HCT116 (cell line): ENCODE measurements at regions not wholly inside any gene's neighbourhood (a gene's known extent, or its start where the extent isn't known, plus 50 kb on each side); places are given as distances from the start of the nearest gene placed in this dataset.

Experiments
- CEBPB ChIP-seq: IDR thresholded peaks from 2 replicates; pipeline ENCODE4 v1.6.1; 2012; ENCODE audit warnings: low read depth
- EGR1 ChIP-seq: IDR thresholded peaks from 2 replicates; pipeline ENCODE4 v1.6.1; 2012; ENCODE audit warnings: low read depth
- EZH2 ChIP-seq: fragments of 200-600 bp; sonication (generic); IDR thresholded peaks from 2 replicates; pipeline ENCODE4 v1.6.1; 2017; ENCODE audit warnings: antibody characterized with exemption, mixed run types
- RAD21 ChIP-seq: IDR thresholded peaks from 2 replicates; pipeline ENCODE4 v1.6.1; 2012; ENCODE audit warnings: low read depth, mild to moderate bottlenecking
- SP1 ChIP-seq: IDR thresholded peaks from 2 replicates; pipeline ENCODE4 v1.6.1; 2012; ENCODE audit warnings: low read depth
- ZFX ChIP-seq: fragments of 450-650 bp; IDR thresholded peaks from 2 replicates; pipeline ENCODE4 v1.6.1; 2017
- TF ChIP-seq, protein P1 (sequence below), 3 experiments: fragments of 200-600 bp in 1 of 3; sonication (generic) in 1 of 3; IDR thresholded peaks in 2 of 3; conservative IDR thresholded peaks in 1 of 3; 2 replicates each; pipeline ENCODE4 v1.5.1; 2012 to 2017; ENCODE audit warnings: low read depth in 2 of 3, low read length in 2 of 3, antibody characterized with exemption in 1 of 3, borderline replicate concordance in 1 of 3, control low read depth in 1 of 3, mild to moderate bottlenecking in 1 of 3, mixed read lengths in 1 of 3, mixed run types in 1 of 3, moderate library complexity in 1 of 3; ENCODE audit not compliant: insufficient read depth in 1 of 3
- TF ChIP-seq, protein P2 (sequence below): IDR thresholded peaks from 2 replicates; pipeline ENCODE4 v1.6.1; 2012; ENCODE audit warnings: low read depth
- TF ChIP-seq, protein P3 (sequence below): IDR thresholded peaks from 2 replicates; pipeline ENCODE4 v1.6.1; 2012

GRCh38 chr5:125315306-125315705 is 568.9 kb upstream of the ZNF608 start:
- TF ChIP-seq RAD21: no peak
- TF ChIP-seq, protein P1, sequence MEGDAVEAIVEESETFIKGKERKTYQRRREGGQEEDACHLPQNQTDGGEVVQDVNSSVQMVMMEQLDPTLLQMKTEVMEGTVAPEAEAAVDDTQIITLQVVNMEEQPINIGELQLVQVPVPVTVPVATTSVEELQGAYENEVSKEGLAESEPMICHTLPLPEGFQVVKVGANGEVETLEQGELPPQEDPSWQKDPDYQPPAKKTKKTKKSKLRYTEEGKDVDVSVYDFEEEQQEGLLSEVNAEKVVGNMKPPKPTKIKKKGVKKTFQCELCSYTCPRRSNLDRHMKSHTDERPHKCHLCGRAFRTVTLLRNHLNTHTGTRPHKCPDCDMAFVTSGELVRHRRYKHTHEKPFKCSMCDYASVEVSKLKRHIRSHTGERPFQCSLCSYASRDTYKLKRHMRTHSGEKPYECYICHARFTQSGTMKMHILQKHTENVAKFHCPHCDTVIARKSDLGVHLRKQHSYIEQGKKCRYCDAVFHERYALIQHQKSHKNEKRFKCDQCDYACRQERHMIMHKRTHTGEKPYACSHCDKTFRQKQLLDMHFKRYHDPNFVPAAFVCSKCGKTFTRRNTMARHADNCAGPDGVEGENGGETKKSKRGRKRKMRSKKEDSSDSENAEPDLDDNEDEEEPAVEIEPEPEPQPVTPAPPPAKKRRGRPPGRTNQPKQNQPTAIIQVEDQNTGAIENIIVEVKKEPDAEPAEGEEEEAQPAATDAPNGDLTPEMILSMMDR (IDR thresholded peaks at IDR 0.05 in 2 of 3, conservative IDR thresholded peaks at IDR 0.05 in 1 of 3; ENCODE audit: borderline replicate concordance in 1 of 3, insufficient read depth in 1 of 3, low read depth in 2 of 3, low read length in 2 of 3): no peak
- TF ChIP-seq EGR1: no peak
- no peak for TF ChIP-seq SP1
- TF ChIP-seq, protein P2, sequence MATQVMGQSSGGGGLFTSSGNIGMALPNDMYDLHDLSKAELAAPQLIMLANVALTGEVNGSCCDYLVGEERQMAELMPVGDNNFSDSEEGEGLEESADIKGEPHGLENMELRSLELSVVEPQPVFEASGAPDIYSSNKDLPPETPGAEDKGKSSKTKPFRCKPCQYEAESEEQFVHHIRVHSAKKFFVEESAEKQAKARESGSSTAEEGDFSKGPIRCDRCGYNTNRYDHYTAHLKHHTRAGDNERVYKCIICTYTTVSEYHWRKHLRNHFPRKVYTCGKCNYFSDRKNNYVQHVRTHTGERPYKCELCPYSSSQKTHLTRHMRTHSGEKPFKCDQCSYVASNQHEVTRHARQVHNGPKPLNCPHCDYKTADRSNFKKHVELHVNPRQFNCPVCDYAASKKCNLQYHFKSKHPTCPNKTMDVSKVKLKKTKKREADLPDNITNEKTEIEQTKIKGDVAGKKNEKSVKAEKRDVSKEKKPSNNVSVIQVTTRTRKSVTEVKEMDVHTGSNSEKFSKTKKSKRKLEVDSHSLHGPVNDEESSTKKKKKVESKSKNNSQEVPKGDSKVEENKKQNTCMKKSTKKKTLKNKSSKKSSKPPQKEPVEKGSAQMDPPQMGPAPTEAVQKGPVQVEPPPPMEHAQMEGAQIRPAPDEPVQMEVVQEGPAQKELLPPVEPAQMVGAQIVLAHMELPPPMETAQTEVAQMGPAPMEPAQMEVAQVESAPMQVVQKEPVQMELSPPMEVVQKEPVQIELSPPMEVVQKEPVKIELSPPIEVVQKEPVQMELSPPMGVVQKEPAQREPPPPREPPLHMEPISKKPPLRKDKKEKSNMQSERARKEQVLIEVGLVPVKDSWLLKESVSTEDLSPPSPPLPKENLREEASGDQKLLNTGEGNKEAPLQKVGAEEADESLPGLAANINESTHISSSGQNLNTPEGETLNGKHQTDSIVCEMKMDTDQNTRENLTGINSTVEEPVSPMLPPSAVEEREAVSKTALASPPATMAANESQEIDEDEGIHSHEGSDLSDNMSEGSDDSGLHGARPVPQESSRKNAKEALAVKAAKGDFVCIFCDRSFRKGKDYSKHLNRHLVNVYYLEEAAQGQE: no peak
- TF ChIP-seq ZFX: no peak
- TF ChIP-seq, protein P3, sequence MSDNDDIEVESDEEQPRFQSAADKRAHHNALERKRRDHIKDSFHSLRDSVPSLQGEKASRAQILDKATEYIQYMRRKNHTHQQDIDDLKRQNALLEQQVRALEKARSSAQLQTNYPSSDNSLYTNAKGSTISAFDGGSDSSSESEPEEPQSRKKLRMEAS: no peak
- TF ChIP-seq EZH2: no peak
- no peak for TF ChIP-seq CEBPB
